ENCODE measurements at regions not wholly inside any gene's neighbourhood (a gene's known extent, or its start where the extent isn't known, plus 50 kb on each side); places are given as distances from the start of the nearest gene placed in this dataset.

- no peak for TF ChIP-seq EP300 (IDR thresholded peaks at IDR 0.05)
- no peak for TF ChIP-seq CTCF (IDR thresholded peaks at IDR 0.05)
Measured at GRCh38 chr17:53186001-53186400, 636.7 kb upstream of the KIF2B start.

Measured in tibial nerve (tissue), 4 donors.